Activated CD4-positive, alpha-beta T cell treated with anti-CD3 and anti-CD28 coated beads for 36 hours (primary cell): ENCODE measurements at regions not wholly inside any gene's neighbourhood (a gene's known extent, or its start where the extent isn't known, plus 50 kb on each side); places are given as distances from the start of the nearest gene placed in this dataset.
"Not testable (repeated sequence)": the region's sequence is repeated elsewhere in the genome, so short reads cannot be mapped to it uniquely, and the experiment has no call there.

Experiments used
- ATAC-seq: fragments of 200-7000 bp; cut with Tn5 transposase; one replicate; pipeline ENCODE4 v1.10.0; 2021; ENCODE audit warnings: mild to moderate bottlenecking, moderate library complexity
- CTCF ChIA-PET: fragments of 350-600 bp; sonication (Branson Sonifier 250); formaldehyde crosslinking; loops from one replicate; lab custom pipeline; 2021; ENCODE audit warnings: antibody characterized with exemption; lab: Charles Lee
- POLR2A ChIA-PET: fragments of 350-600 bp; sonication (Branson Sonifier 250); formaldehyde crosslinking; loops from one replicate; lab custom pipeline; 2021; ENCODE audit warnings: antibody characterized with exemption, inconsistent platforms; lab: Charles Lee
- DNase-seq: peaks from one replicate; pipeline ENCODE4 v3.0.0-alpha.2; 2020
- H3K27ac Mint-ChIP-seq: one replicate; pipeline ENCODE4 v1.8.0; 2021; ENCODE audit warnings: mixed read lengths
- H3K27me3 Mint-ChIP-seq: one replicate; pipeline ENCODE4 v1.8.0; 2021; ENCODE audit warnings: mixed read lengths
- H3K36me3 Mint-ChIP-seq: one replicate; pipeline ENCODE4 v1.8.0; 2021; ENCODE audit warnings: low read depth, mixed read lengths
- H3K4me1 Mint-ChIP-seq: one replicate; pipeline ENCODE4 v1.8.0; 2021; ENCODE audit warnings: mixed read lengths
- H3K4me3 Mint-ChIP-seq: one replicate; pipeline ENCODE4 v1.8.0; 2021; ENCODE audit warnings: mild to moderate bottlenecking, moderate library complexity, mixed read lengths
- H3K9me3 Mint-ChIP-seq: one replicate; pipeline ENCODE4 v1.8.0; 2021; ENCODE audit warnings: low read depth, mixed read lengths
- intact Hi-C, 2 experiments: fragments of 100-400 bp; cut with DNase I in 1 of 2; cut with micrococcal nuclease in 1 of 2; formaldehyde crosslinking; loops; one replicate each; pipeline versions ENCODE4 v1.14.2 to v1.15.1; 2022 to 2024; cut with DNase I, micrococcal nuclease

DNA sequence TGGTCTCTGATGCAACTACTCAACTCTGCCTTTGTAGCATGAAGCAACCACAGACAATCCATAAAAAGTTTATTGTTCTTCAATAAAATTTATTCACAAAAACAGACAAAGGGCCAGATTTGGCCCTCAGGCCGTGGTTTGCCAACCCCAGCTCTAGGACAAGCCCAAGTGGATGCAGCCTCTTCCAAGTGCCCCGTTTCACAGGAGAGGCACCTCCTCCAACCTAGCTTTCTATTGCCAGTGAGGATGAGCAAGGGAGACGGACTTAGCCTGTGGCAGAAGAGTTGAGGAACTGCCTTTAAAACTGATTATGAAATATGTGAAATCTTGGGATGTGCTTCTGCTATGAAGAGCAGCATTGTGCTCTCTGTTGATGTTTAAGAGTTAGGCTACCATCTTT, 105.4 kb downstream of the PSMG1 start:
- intact Hi-C loops, result no loop called here

GRCh38 chr21:39074508-39074907, 108.7 kb downstream of the PSMG1 start:
- ChIA-PET POLR2A (no interaction called here), CTCF (no interaction called here)
- Mint-ChIP-seq H3K27me3 (no peaks in the 10 kb centered on the region), H3K36me3 (no peaks in the 10 kb centered on the region), H3K4me3 (no peak overlapping the region), H3K27ac (no peak overlapping the region), H3K4me1 (no peaks in the 10 kb centered on the region), H3K9me3 (peaks cover 4% of the 10 kb centered on the region)
- intact Hi-C loops, result no loop called here
- no peak for ATAC-seq
- DNase-seq, result no peak

More for the DNA sequence above, 105.4 kb downstream of the PSMG1 start:
- no peaks in the 10 kb centered on the region for H3K27me3 Mint-ChIP-seq
- CTCF ChIA-PET, result no interaction called here
- H3K36me3 Mint-ChIP-seq, result no peaks in the 10 kb centered on the region
- DNase-seq (no peak), ATAC-seq (no peak)
- POLR2A ChIA-PET, result no interaction called here
- H3K4me3 Mint-ChIP-seq, result no peak overlapping the region
- no peak overlapping the region for H3K27ac Mint-ChIP-seq
- H3K9me3 Mint-ChIP-seq, result peaks cover 4% of the 10 kb centered on the region
- H3K4me1 Mint-ChIP-seq, result no peaks in the 10 kb centered on the region

GRCh38 chr21:39073717-39074116, 109.5 kb downstream of the PSMG1 start:
- H3K36me3 Mint-ChIP-seq, result no peaks in the 10 kb centered on the region
- H3K4me3 Mint-ChIP-seq, result no peak overlapping the region
- POLR2A ChIA-PET, result no interaction called here
- H3K4me1 Mint-ChIP-seq, result no peaks in the 10 kb centered on the region
- H3K27ac Mint-ChIP-seq, result no peak overlapping the region
- H3K9me3 Mint-ChIP-seq, result peaks cover 7% of the 10 kb centered on the region
- ATAC-seq, result no peak
- intact Hi-C loops, result no loop called here
- CTCF ChIA-PET, result no interaction called here
- H3K27me3 Mint-ChIP-seq, result peaks cover 3% of the 10 kb centered on the region
- DNase-seq, result no peak

- CTCF ChIA-PET, result no interaction called here
- Mint-ChIP-seq H3K4me1 (no peaks in the 10 kb centered on the region), H3K27me3 (peaks cover 3% of the 10 kb centered on the region), H3K9me3 (peaks cover 7% of the 10 kb centered on the region), H3K27ac (no peak overlapping the region), H3K4me3 (no peak overlapping the region), H3K36me3 (no peaks in the 10 kb centered on the region)
- DNase-seq, result no peak
- intact Hi-C loops, result no loop called here
- no peak for ATAC-seq
- POLR2A ChIA-PET, result no interaction called here
Observed at GRCh38 chr21:39073063-39073462, 110.2 kb downstream of the PSMG1 start.

- DNase-seq (no peak), ATAC-seq (no peak)
- ChIA-PET CTCF (no interaction called here), POLR2A (no interaction called here)
- Mint-ChIP-seq H3K4me3 (no peak overlapping the region), H3K27ac (no peak overlapping the region), H3K9me3 (peaks cover 7% of the 10 kb centered on the region), H3K36me3 (no peaks in the 10 kb centered on the region), H3K27me3 (peaks cover 3% of the 10 kb centered on the region), H3K4me1 (no peaks in the 10 kb centered on the region)
- intact Hi-C loops, result no loop called here
Observed at GRCh38 chr21:39072468-39072867, 110.8 kb downstream of the PSMG1 start.

DNA sequence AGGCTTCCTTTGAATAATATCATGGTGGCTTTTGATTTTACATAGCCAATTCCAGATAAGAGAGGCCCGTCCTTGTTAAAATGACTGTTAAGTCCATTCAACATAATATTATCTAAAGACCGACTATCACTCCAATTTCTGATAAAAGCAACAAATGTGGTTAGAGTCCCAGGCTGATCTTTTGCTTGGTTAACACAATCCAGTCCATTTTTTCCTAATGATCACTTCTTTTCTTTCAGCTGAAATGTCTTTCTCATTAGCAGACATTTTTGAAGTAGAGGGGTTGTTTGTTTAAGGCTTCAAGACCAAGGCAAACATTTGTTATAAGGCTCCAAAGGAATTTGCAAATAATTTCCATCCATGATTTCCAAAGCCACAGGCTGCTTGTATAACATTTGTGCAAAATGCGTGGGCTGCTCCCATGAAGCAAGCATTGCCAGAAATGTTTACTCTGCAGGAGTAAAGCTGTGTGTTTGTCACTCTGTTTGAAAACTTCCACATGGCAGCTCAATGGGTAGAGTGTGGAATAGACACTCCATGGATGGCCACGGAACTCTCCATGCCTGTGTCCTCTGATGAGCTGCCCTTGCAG, 111.5 kb downstream of the PSMG1 start:
- no peaks in the 10 kb centered on the region for H3K4me1 Mint-ChIP-seq
- H3K27ac Mint-ChIP-seq, result no peak overlapping the region
- H3K9me3 Mint-ChIP-seq, result peaks cover 7% of the 10 kb centered on the region
- DNase-seq (no peak), ATAC-seq (no peak)
- ChIA-PET POLR2A (interaction anchor here (0.8 kb wide), 1 partner anchor 82 kb away, joined by 3 read pairs; no protein-coding TSS in a partner anchor), CTCF (interaction anchor here (0.6 kb wide), 1 partner anchor 283 kb away, joined by 3 read pairs; no protein-coding TSS in a partner anchor)
- H3K27me3 Mint-ChIP-seq, result peaks cover 3% of the 10 kb centered on the region
- no peaks in the 10 kb centered on the region for H3K36me3 Mint-ChIP-seq
- H3K4me3 Mint-ChIP-seq, result no peak overlapping the region
- intact Hi-C loops, result no loop called here

GRCh38 chr21:39069856-39070255, 113.4 kb downstream of the PSMG1 start:
- H3K4me1 Mint-ChIP-seq, intact Hi-C loops, H3K4me3 Mint-ChIP-seq, H3K36me3 Mint-ChIP-seq, H3K9me3 Mint-ChIP-seq, CTCF ChIA-PET, H3K27ac Mint-ChIP-seq, POLR2A ChIA-PET, DNase-seq, ATAC-seq, H3K27me3 Mint-ChIP-seq: not testable (repeated sequence)

DNA sequence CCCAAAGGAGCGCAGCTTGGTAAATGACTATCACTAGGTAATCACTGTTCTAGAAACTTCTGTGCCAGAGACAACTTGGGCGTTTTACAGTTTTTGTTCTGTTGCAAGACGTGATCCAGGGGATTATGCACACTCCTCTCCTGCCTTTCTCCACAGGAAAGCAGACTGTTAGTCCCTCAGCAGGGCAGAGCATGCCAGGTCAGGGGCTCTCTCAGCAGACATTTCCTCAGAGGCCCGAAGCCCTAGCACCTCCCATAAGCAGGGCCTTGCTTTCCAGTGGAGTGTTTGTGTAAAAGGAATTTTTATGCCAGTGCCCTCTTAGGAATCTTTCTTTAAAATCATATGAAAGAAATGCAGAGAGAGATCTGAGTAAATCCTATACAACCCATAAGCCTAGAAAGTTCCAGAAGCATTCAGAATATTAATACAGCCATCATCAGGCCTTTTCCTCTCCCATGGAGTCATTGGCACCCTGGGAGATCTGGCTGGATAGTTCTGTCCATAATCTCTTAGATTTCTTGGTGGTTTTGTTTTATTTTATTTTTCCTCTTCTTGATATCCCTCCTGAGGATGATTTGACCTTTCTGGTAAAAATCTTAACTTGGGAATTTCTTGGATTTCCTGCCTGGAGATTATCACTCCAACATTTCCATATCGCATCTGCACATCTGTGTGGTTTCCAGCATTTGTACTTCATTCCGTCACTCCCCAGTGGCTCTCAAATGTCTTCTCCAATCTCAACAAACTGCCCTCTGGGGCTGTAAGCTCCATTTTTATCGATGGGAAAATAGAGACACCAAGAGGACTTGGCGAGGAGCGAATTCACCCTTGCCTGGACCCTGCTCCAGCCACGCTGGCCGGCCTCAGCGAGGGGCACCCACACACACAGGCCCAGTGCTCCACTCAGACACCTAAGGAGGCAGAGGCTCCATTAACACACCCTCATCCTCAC, 116.1 kb downstream of the PSMG1 start:
- H3K4me3 Mint-ChIP-seq, result no peak overlapping the region
- no peak overlapping the region for H3K27ac Mint-ChIP-seq
- ATAC-seq (no peak), DNase-seq (no peak)
- ChIA-PET CTCF (no interaction called here), POLR2A (no interaction called here)
- peaks cover 3% of the 10 kb centered on the region for H3K27me3 Mint-ChIP-seq
- H3K36me3 Mint-ChIP-seq, result no peaks in the 10 kb centered on the region
- intact Hi-C loops, result no loop called here
- H3K9me3 Mint-ChIP-seq, result peaks cover 2% of the 10 kb centered on the region
- H3K4me1 Mint-ChIP-seq, result no peaks in the 10 kb centered on the region

GRCh38 chr21:39065917-39066316, 117.3 kb downstream of the PSMG1 start:
- no peaks in the 10 kb centered on the region for H3K4me1 Mint-ChIP-seq
- ChIA-PET CTCF (no interaction called here), POLR2A (no interaction called here)
- no peak overlapping the region for H3K27ac Mint-ChIP-seq
- H3K36me3 Mint-ChIP-seq, result no peaks in the 10 kb centered on the region
- H3K4me3 Mint-ChIP-seq, result no peak overlapping the region
- ATAC-seq, result no peak
- H3K27me3 Mint-ChIP-seq, result peaks cover 3% of the 10 kb centered on the region
- intact Hi-C loops, result no loop called here
- DNase-seq, result no peak
- peaks cover 2% of the 10 kb centered on the region for H3K9me3 Mint-ChIP-seq

GRCh38 chr21:39064325-39065012, 118.8 kb downstream of the PSMG1 start:
- no peak overlapping the region for H3K4me3 Mint-ChIP-seq
- H3K27me3 Mint-ChIP-seq, result peaks cover 3% of the 10 kb centered on the region
- no peaks in the 10 kb centered on the region for H3K36me3 Mint-ChIP-seq
- ChIA-PET POLR2A (interaction anchor here (0.6 kb wide), 1 partner anchor 22 kb away, joined by 3 read pairs; no protein-coding TSS in a partner anchor), CTCF (interaction anchor here (0.9 to 1.0 kb wide), 2 partner anchors 53 to 73 kb away, joined by 3 to 4 read pairs; no protein-coding TSS in a partner anchor)
- intact Hi-C loops, result no loop called here
- no peaks in the 10 kb centered on the region for H3K4me1 Mint-ChIP-seq
- ATAC-seq (no peak), DNase-seq (no peak)
- peaks cover 2% of the 10 kb centered on the region for H3K9me3 Mint-ChIP-seq
- no peak overlapping the region for H3K27ac Mint-ChIP-seq

DNA sequence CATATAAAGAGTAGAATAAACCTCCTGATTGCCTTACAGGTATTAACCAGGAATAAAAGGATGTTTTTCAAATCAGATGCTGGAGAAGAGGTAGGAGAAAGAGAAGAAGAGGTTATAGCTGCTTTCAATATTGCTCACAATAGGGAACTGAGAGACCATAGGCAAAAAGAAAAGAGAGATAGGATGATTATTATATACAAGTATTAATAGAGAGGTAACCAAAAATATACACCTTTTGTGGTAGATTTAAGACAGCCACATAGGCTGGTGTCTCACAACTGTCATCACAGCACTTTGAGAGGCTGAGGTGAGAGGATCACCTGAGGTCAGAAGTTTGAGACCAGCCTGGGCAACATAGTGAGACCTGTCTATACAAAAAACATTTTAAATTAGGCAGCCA, 119.7 kb downstream of the PSMG1 start:
- no peaks in the 10 kb centered on the region for H3K4me1 Mint-ChIP-seq
- H3K36me3 Mint-ChIP-seq, result no peaks in the 10 kb centered on the region
- ATAC-seq (no peak), DNase-seq (no peak)
- ChIA-PET POLR2A (no interaction called here), CTCF (no interaction called here)
- no peaks in the 10 kb centered on the region for H3K9me3 Mint-ChIP-seq
- no peak overlapping the region for H3K27ac Mint-ChIP-seq
- H3K4me3 Mint-ChIP-seq, result no peak overlapping the region
- intact Hi-C loops, result no loop called here
- H3K27me3 Mint-ChIP-seq, result no peaks in the 10 kb centered on the region
